Adipocyte (in vitro differentiated cells): ENCODE measurements at regions not wholly inside any gene's neighbourhood (a gene's known extent, or its start where the extent isn't known, plus 50 kb on each side); places are given as distances from the start of the nearest gene placed in this dataset.

Source experiments
- DNase-seq: peaks from one replicate; pipeline ENCODE4 v3.0.0-alpha.2; 2015; ENCODE audit warnings: low read depth
- H3K27me3 ChIP-seq: replicated peaks from 2 replicates; pipeline ENCODE4 v1.7.0; 2013; ENCODE audit warnings: mild to moderate bottlenecking, low read length, moderate library complexity; ENCODE audit not compliant: control insufficient read depth, insufficient read depth
- H3K36me3 ChIP-seq: 2 replicates; pipeline ENCODE4 v1.7.0; 2013; ENCODE audit warnings: low read length, mild to moderate bottlenecking, moderate library complexity; ENCODE audit not compliant: control insufficient read depth, insufficient read depth, severe bottlenecking
- H3K4me1 ChIP-seq: 2 replicates; pipeline ENCODE4 v1.7.0; 2013; ENCODE audit warnings: mild to moderate bottlenecking, low read length, moderate library complexity; ENCODE audit not compliant: control insufficient read depth, insufficient read depth
- H3K4me3 ChIP-seq: 2 replicates; pipeline ENCODE4 v1.7.0; 2013; ENCODE audit warnings: mild to moderate bottlenecking, low read length, moderate library complexity
- H3K9ac ChIP-seq: 2 replicates; pipeline ENCODE4 v1.7.0; 2013; ENCODE audit warnings: mild to moderate bottlenecking, low read length, moderate library complexity
- H3K9me3 ChIP-seq: 2 replicates; pipeline ENCODE4 v1.7.0; 2013; ENCODE audit warnings: mild to moderate bottlenecking, low read length, moderate library complexity; ENCODE audit not compliant: control insufficient read depth

GRCh38 chr4:3857269-3857926, 91.2 kb downstream of the ADRA2C start:
- Histone ChIP-seq H3K4me1 (no peaks in the 10 kb centered on the region), H3K9ac (no peak overlapping the region), H3K36me3 (no peaks in the 10 kb centered on the region), H3K27me3 (peaks cover 79% of the 10 kb centered on the region), H3K9me3 (no peaks in the 10 kb centered on the region), H3K4me3 (no peak overlapping the region)
- no peak for DNase-seq

- Histone ChIP-seq H3K27me3 (peaks cover 79% of the 10 kb centered on the region), H3K9me3 (no peaks in the 10 kb centered on the region), H3K9ac (no peak overlapping the region), H3K36me3 (no peaks in the 10 kb centered on the region), H3K4me3 (no peak overlapping the region), H3K4me1 (no peaks in the 10 kb centered on the region)
- DNase-seq = no peak
Observed at GRCh38 chr4:3858046-3858730, 92.0 kb downstream of the ADRA2C start.

GRCh38 chr4:3858765-3859388, 92.7 kb downstream of the ADRA2C start:
- Histone ChIP-seq H3K4me3 (no peak overlapping the region), H3K4me1 (no peaks in the 10 kb centered on the region), H3K9ac (no peak overlapping the region), H3K36me3 (no peaks in the 10 kb centered on the region), H3K27me3 (peaks cover 79% of the 10 kb centered on the region), H3K9me3 (no peaks in the 10 kb centered on the region)
- DNase-seq = no peak

- no peak overlapping the region for H3K4me3 ChIP-seq
- H3K4me1 ChIP-seq = no peaks in the 10 kb centered on the region
- H3K36me3 ChIP-seq = no peaks in the 10 kb centered on the region
- H3K9me3 ChIP-seq = no peaks in the 10 kb centered on the region
- no peak for DNase-seq
- H3K9ac ChIP-seq = no peak overlapping the region
- peaks cover 79% of the 10 kb centered on the region for H3K27me3 ChIP-seq
Observed at GRCh38 chr4:3859571-3859970, 93.4 kb downstream of the ADRA2C start.

GRCh38 chr4:3860061-3860912, 94.1 kb downstream of the ADRA2C start:
- no peaks in the 10 kb centered on the region for H3K4me1 ChIP-seq
- peaks cover 75% of the 10 kb centered on the region for H3K27me3 ChIP-seq
- H3K4me3 ChIP-seq = no peak overlapping the region
- H3K9ac ChIP-seq = no peak overlapping the region
- H3K36me3 ChIP-seq = no peaks in the 10 kb centered on the region
- no peak for DNase-seq
- H3K9me3 ChIP-seq = no peaks in the 10 kb centered on the region

GRCh38 chr4:3860913-3861636, 94.9 kb downstream of the ADRA2C start:
- H3K36me3 ChIP-seq = no peaks in the 10 kb centered on the region
- H3K4me1 ChIP-seq = no peaks in the 10 kb centered on the region
- no peak for DNase-seq
- H3K9ac ChIP-seq = no peak overlapping the region
- H3K27me3 ChIP-seq = peaks cover 74% of the 10 kb centered on the region
- H3K4me3 ChIP-seq = no peak overlapping the region
- H3K9me3 ChIP-seq = no peaks in the 10 kb centered on the region

- Histone ChIP-seq H3K9me3 (no peaks in the 10 kb centered on the region), H3K4me3 (no peak overlapping the region), H3K27me3 (peaks cover 72% of the 10 kb centered on the region), H3K4me1 (no peaks in the 10 kb centered on the region), H3K36me3 (no peaks in the 10 kb centered on the region), H3K9ac (no peak overlapping the region)
- no peak for DNase-seq
Observed at GRCh38 chr4:3861720-3862639, 95.8 kb downstream of the ADRA2C start.

- no peak overlapping the region for H3K9ac ChIP-seq
- no peaks in the 10 kb centered on the region for H3K9me3 ChIP-seq
- no peak overlapping the region for H3K4me3 ChIP-seq
- H3K4me1 ChIP-seq = no peaks in the 10 kb centered on the region
- no peaks in the 10 kb centered on the region for H3K36me3 ChIP-seq
- H3K27me3 ChIP-seq = peaks cover 78% of the 10 kb centered on the region
- DNase-seq = no peak
Observed at GRCh38 chr4:3862640-3863420, 96.6 kb downstream of the ADRA2C start.

GRCh38 chr4:3863841-3864741, 97.9 kb downstream of the ADRA2C start:
- Histone ChIP-seq H3K36me3 (no peaks in the 10 kb centered on the region), H3K9me3 (peaks cover 4% of the 10 kb centered on the region), H3K4me1 (no peaks in the 10 kb centered on the region), H3K27me3 (peaks cover 72% of the 10 kb centered on the region), H3K9ac (no peak overlapping the region), H3K4me3 (no peak overlapping the region)
- DNase-seq = no peak
